HG02981 (cell line): ENCODE measurements at regions not wholly inside any gene's neighbourhood (a gene's known extent, or its start where the extent isn't known, plus 50 kb on each side); places are given as distances from the start of the nearest gene placed in this dataset.

Experiments
- ATAC-seq: cut with Tn5 transposase; IDR thresholded peaks from one replicate; pipeline ENCODE4 v1.9.1; 2021; ENCODE audit warnings: mild to moderate bottlenecking, moderate library complexity; ENCODE audit not compliant: unreplicated experiment

DNA sequence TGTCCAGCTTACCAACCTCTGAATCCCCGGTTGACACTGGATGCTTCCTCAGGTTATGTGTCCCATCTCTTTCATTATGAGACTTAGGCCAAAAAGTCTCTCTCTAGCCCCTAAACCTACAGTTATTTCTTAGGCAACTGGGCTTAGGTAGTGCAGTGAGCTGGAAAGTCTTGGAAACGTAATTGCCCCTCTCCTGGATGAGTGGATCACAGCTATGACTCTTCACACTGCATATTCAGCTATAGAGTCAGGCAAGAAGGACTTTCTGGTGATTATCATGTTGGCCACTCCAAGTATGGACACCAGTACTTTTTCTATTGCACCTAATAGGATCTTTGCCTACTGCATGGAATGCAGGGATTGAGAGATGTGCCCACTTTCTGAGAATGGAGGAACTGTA, 458.3 kb upstream of the CELF4 start:
- ATAC-seq = no peak

GRCh38 chr18:38022234-38022633, 456.6 kb upstream of the CELF4 start:
- no peak for ATAC-seq

- no peak for ATAC-seq
These were observed 453.7 kb upstream of the CELF4 start for GRCh38 chr18:38019292-38019691.

- ATAC-seq = no peak
These were observed 445.6 kb upstream of the CELF4 start for GRCh38 chr18:38010971-38011857.

- ATAC-seq = no peak
These were observed 444.4 kb upstream of the CELF4 start for GRCh38 chr18:38010037-38010436.

GRCh38 chr18:38009320-38009719, 443.7 kb upstream of the CELF4 start:
- no peak for ATAC-seq

DNA sequence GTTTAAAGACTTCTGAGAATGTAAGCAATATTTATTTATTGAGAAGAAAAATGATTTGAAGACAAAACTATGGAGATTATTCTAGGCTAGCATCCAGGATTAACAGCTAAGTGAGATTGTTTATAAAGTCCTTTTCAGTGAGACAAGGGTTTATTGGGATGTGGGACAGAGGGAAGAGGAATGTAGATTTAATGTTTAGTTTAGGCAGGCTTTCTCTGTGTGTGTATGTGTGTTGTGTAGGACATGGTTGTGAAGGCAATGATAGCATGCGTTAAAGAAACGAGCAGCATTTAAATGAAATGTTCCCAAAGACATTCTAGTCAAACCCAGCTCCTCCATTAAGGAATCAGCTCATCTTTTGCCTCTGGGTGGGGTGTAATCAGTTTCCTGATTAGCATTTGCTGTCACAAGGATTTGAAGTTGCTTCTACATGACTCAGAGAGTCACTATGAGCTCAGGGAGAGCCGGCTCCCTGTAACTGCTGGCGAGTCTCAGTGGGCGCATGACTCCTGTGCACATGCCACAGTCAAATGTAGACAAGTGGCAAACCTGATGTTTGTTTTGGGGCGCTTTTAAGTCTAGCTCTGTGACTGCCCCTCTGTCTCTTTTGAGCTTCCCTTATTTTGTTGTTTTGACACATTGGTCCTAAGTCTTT, 442.2 kb upstream of the CELF4 start:
- no peak for ATAC-seq

GRCh38 chr18:38007026-38007425, 441.4 kb upstream of the CELF4 start:
- ATAC-seq = no peak

- no peak for ATAC-seq
These were observed 440.9 kb upstream of the CELF4 start for GRCh38 chr18:38006541-38006940.

- no peak for ATAC-seq
These were observed 432.1 kb upstream of the CELF4 start for GRCh38 chr18:37997695-37998094.

DNA sequence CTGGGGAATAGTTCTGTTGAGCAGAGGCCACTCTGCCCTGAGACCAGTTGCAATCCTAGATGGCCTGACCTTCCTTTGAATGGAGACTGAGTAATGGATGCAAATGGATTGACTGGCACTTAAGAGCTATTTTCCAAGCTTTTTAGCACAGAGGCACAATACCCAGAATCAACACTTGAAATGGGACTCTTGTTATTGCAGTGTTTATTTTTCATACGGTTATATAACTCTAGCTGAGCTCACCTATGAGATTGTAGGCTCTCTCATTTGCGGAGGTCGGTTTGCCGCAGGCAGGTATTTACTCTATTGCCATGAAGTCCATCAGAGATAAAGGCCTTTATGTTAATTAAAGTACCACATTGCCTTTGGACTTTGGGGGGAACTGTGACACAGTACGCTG, 422.3 kb upstream of the CELF4 start:
- ATAC-seq = no peak

GRCh38 chr18:37986665-37987064, 421.1 kb upstream of the CELF4 start:
- ATAC-seq = no peak

- ATAC-seq = no peak
These were observed 419.5 kb upstream of the CELF4 start for GRCh38 chr18:37985126-37985525.

GRCh38 chr18:37980556-37980955, 415.0 kb upstream of the CELF4 start:
- ATAC-seq = no peak

DNA sequence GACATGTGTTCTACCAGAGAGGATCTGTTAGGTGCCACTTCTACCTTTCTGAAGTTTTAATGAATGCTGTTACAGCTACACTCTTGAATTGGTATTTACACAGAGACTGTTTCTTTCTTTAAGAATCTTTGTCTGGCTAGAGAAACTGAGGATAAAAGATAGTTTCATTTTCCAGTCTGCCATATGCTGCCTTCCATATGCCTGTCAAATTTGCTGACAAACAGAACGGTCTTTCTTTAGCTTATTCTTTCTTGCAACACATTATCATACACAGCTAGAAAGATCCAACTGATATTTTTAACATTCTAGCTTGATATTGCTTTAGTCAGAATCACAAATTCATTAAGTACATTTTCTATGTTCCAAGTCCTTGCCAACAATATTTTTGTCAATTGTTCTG, 409.8 kb upstream of the CELF4 start:
- no peak for ATAC-seq

DNA sequence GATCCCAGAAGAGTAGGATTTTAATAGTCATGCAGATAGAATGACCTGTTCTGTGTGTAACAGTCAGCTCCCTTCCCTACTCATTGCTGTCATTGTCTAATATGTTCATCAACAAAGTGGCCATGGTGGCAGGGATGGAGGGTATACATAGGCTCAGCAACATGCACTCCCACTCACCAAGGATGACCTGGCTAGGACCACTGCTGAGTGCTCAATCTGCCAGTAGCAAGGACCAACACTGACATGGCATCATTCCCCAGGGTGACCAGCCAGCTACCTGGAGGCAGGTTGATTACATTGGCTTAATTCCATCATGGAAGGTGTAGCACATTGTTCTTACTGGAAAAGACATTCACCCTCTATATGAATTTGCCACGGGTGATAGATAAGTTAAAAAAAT, 401.7 kb upstream of the CELF4 start:
- ATAC-seq = no peak

GRCh38 chr18:37965572-37965970, 400.0 kb upstream of the CELF4 start:
- ATAC-seq = no peak

- no peak for ATAC-seq
These were observed 399.4 kb upstream of the CELF4 start for GRCh38 chr18:37964885-37965571.

- no peak for ATAC-seq
These were observed 398.2 kb upstream of the CELF4 start for GRCh38 chr18:37963837-37964236.

DNA sequence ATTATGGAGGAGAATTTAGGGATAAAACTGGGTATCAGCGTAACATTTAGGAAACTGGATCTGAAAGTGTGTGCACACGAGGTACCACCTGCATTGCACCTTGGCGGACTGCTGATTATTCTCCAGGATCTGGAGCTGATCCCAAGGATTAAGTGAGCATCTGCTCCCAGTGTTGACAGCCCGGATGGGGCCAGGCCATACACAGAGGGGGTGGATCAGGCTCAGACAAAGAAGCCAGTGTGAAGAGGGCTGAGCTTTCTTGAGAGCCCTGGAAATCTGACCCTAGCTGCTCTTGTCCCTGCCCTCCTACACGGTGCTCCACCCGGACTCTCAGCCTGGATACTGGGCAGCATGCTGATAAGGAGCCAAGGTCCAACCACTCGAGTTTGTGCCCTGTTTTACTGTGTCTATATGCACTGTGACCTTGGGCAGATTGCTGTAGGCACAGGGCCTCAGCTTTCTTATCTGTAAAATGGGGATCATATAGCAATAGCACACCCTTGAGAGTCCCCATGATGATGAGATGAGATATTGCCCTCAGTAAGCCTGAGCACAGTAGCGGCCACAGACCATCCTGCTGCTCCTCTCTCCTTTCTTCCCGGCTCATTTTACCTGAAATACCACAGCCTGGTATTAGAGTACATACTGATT, 396.8 kb upstream of the CELF4 start:
- no peak for ATAC-seq

- no peak for ATAC-seq
These were observed 392.9 kb upstream of the CELF4 start for GRCh38 chr18:37958499-37958898.
